ENCODE measurements at regions not wholly inside any gene's neighbourhood (a gene's known extent, or its start where the extent isn't known, plus 50 kb on each side); places are given as distances from the start of the nearest gene placed in this dataset.

- TF ChIP-seq USF1 (IDR thresholded peaks at IDR 0.05) (no peak), EP300 (IDR thresholded peaks at IDR 0.05; ENCODE audit: borderline replicate concordance) (no peak), TCF12 (IDR thresholded peaks at IDR 0.05; ENCODE audit: low read depth) (no peak), TAF1 (IDR thresholded peaks at IDR 0.05; ENCODE audit: low read depth) (no peak)
Observed at GRCh38 chr5:105619725-105620124, 2051.0 kb downstream of the EFNA5 start.
